ENCODE measurements at regions not wholly inside any gene's neighbourhood (a gene's known extent, or its start where the extent isn't known, plus 50 kb on each side); places are given as distances from the start of the nearest gene placed in this dataset.

DNA sequence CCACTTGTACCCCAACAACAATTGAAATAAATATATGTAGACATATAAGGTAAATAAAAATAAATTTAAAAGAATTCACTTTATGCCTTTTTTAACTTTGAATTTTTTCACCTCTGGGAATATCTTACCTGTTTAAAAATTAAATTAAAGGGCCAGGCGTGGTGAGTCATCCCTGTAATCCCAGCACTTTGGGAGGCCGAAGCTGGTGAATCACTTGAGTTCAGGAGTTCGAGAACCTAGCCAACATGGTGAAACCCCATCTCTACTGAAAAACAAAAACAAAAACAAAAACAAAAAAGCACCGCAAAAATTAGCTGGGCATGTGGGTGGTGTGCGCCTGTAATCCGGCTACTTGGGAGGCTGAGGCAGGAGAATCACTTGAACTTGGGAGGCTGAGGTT lies 164.8 kb downstream of the AASDH start:
- Histone ChIP-seq H3K4me3 (ENCODE audit: low read depth, low read length) (no peak overlapping the region), H3K27ac (ENCODE audit: low read depth, low read length) (no peak overlapping the region), H3K9ac (ENCODE audit: low read depth, low read length) (no peak overlapping the region), H3K36me3 (ENCODE audit: control insufficient read depth, insufficient read depth, low read length) (no peaks in the 10 kb centered on the region), H3K27me3 (ENCODE audit: control insufficient read depth, insufficient read depth, low read length) (no peaks in the 10 kb centered on the region), H3K9me3 (ENCODE audit: control insufficient read depth, insufficient read depth, low read length) (0 out of 2 replicates have a peak, but pooled peaks cover under 1% of the 10 kb centered on the region), H3K4me1 (ENCODE audit: control insufficient read depth, insufficient read depth, low read length) (peaks cover 18% of the 10 kb centered on the region)

DNA sequence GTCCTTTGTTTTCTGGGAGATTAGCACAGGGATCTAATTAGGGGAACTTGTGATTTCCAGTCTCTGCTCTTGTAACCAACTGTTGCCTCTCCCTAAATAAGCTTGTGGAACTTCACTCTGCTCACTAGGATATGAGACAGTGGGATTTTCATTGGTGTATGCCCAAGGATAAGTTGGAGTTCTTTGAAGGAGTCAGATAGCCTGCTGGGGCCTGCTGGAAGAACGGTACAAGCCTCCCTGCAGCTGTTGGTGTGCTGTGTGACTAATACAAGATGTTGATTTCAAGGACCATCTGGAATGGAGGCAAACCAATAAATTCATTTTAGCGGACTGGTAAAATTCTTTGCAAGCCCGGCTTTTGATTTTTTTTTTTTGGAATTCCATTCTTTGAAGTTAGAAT lies 167.0 kb downstream of the AASDH start:
- no peaks in the 10 kb centered on the region for H3K27me3 ChIP-seq (ENCODE audit: control insufficient read depth, insufficient read depth, low read length)
- 0 out of 2 replicates have a peak, but pooled peaks cover 14% of the 10 kb centered on the region for H3K4me1 ChIP-seq (ENCODE audit: control insufficient read depth, insufficient read depth, low read length)
- H3K9ac ChIP-seq (ENCODE audit: low read depth, low read length), result no peak overlapping the region
- H3K9me3 ChIP-seq (ENCODE audit: control insufficient read depth, insufficient read depth, low read length), result 0 out of 2 replicates have a peak, but pooled peaks cover 2% of the 10 kb centered on the region
- H3K4me3 ChIP-seq (ENCODE audit: low read depth, low read length), result no peak overlapping the region
- H3K36me3 ChIP-seq (ENCODE audit: control insufficient read depth, insufficient read depth, low read length), result no peaks in the 10 kb centered on the region
- H3K27ac ChIP-seq (ENCODE audit: low read depth, low read length), result no peak overlapping the region

DNA sequence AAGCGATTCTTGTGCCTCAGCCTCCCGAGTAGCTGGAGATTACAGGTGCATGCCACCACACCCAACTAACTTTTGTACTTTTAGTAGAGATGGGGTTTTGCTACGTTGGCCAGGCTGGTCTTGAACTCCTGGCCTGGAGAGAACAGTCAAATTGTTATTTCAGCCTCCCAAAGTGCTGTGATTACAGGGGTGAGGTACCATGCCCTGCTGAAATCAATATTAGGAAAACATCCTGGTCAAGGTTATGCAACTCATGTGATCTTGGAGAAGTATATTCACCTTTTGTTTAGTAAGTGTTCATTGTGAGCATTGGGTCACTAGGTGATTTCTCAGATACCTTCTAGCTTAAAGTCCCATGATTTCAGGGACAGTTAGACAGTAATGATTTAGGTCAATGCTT lies 167.8 kb downstream of the AASDH start:
- Histone ChIP-seq H3K4me1 (ENCODE audit: control insufficient read depth, insufficient read depth, low read length) (0 out of 2 replicates have a peak, but pooled peaks cover 16% of the 10 kb centered on the region), H3K27ac (ENCODE audit: low read depth, low read length) (no peak overlapping the region), H3K9me3 (ENCODE audit: control insufficient read depth, insufficient read depth, low read length) (0 out of 2 replicates have a peak, but pooled peaks cover 2% of the 10 kb centered on the region), H3K4me3 (ENCODE audit: low read depth, low read length) (no peak overlapping the region), H3K27me3 (ENCODE audit: control insufficient read depth, insufficient read depth, low read length) (no peaks in the 10 kb centered on the region), H3K36me3 (ENCODE audit: control insufficient read depth, insufficient read depth, low read length) (no peaks in the 10 kb centered on the region), H3K9ac (ENCODE audit: low read depth, low read length) (no peak overlapping the region)

DNA sequence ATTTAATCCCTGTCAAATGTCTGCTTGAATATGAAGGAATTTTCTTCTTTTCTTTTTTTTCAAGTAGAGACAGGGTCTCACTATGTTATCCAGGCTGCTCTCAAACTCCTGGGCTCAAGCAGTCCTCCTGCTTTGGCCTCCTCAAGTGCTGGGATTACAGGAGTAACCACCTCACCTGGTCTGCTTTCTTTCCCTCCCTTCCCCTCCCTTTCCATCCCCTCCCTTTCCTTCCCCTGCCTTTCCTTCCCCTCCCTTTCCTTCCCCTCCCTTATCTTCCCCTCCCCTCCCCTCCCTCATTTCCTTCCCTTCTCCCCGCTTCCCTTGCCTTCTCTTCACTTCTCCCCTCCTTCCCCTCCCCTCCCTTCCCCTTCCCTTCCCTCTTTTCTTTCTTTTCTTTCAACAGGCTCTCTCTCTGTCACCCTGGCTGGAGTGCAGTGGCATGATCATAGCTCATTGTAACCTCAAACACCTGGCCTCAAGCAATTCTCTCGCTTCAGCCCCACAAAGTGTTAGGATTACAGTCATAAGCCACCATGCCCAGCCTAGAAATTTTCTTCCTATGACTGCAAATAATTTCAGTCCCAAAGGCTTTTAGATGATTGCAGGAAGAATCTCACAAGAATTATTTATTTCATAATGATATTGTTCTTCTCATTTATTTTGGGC lies 168.9 kb downstream of the AASDH start:
- Histone ChIP-seq H3K9ac (ENCODE audit: low read depth, low read length) (no peak overlapping the region), H3K4me1 (ENCODE audit: control insufficient read depth, insufficient read depth, low read length) (0 out of 2 replicates have a peak, but pooled peaks cover 16% of the 10 kb centered on the region), H3K9me3 (ENCODE audit: control insufficient read depth, insufficient read depth, low read length) (0 out of 2 replicates have a peak, but pooled peaks cover 2% of the 10 kb centered on the region), H3K27me3 (ENCODE audit: control insufficient read depth, insufficient read depth, low read length) (peaks cover 7% of the 10 kb centered on the region), H3K27ac (ENCODE audit: low read depth, low read length) (no peak overlapping the region), H3K36me3 (ENCODE audit: control insufficient read depth, insufficient read depth, low read length) (no peaks in the 10 kb centered on the region), H3K4me3 (ENCODE audit: low read depth, low read length) (no peak overlapping the region)

DNA sequence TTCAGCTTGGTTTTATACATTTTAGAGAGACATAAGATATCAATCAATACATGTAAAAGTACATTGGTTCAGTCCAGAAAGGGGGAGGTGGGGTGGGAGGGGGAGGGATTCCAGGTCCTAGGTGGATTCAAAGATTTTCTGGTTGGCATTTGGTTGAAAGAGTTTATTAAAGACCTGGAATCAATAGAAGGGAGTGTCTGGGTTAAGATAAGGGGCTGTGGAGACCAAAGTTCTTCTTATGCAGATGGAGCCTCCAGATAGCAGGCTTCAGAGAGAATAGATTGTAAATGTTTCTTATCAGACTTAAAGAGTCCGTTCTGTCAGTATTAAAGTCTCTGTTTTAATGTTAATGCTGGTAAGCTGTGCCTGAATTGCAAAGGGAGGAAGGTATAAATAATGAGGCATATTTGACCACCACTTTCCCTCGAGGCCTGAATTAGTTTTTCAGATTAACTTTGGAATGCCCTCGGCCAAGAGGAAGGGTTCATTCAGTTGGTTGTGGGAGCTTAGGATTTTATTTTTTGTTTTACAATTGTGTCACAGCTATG lies 169.9 kb downstream of the AASDH start:
- 0 out of 2 replicates have a peak, but pooled peaks cover 16% of the 10 kb centered on the region for H3K4me1 ChIP-seq (ENCODE audit: control insufficient read depth, insufficient read depth, low read length)
- H3K9me3 ChIP-seq (ENCODE audit: control insufficient read depth, insufficient read depth, low read length), result peaks cover 2% of the 10 kb centered on the region; the same call in 1 of the 2 replicates
- peaks cover 14% of the 10 kb centered on the region for H3K27me3 ChIP-seq (ENCODE audit: control insufficient read depth, insufficient read depth, low read length)
- no peak overlapping the region; the same call in 1 of the 2 replicates for H3K4me3 ChIP-seq (ENCODE audit: low read depth, low read length)
- peak overlapping the region; percentile 20 for H3K27ac ChIP-seq (ENCODE audit: low read depth, low read length)
- no peaks in the 10 kb centered on the region for H3K36me3 ChIP-seq (ENCODE audit: control insufficient read depth, insufficient read depth, low read length)
- H3K9ac ChIP-seq (ENCODE audit: low read depth, low read length), result no peak overlapping the region

DNA sequence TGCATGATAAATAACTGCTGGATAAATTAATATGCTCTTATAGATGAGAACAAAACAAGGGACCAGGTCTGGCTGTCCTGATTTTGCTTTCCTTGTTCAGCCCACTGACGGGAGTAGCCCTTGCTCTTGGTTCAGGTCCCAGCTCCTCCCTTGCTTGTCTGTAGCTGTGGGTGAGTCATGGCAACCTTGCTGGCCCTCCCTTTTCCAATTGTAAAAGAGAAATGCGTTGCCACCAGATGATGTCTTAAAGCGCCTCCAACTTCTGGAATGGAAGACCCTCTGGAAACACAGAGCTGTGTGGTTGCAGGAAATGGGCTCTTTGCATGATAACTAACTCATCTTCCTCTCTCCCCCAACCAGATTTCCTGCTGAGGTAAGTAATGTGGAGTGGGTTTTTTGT lies 171.4 kb downstream of the AASDH start:
- Histone ChIP-seq H3K4me3 (ENCODE audit: low read depth, low read length) (no peak overlapping the region), H3K9ac (ENCODE audit: low read depth, low read length) (no peak overlapping the region), H3K27me3 (ENCODE audit: control insufficient read depth, insufficient read depth, low read length) (peaks cover 29% of the 10 kb centered on the region), H3K9me3 (ENCODE audit: control insufficient read depth, insufficient read depth, low read length) (peaks cover 15% of the 10 kb centered on the region), H3K4me1 (ENCODE audit: control insufficient read depth, insufficient read depth, low read length) (0 out of 2 replicates have a peak, but pooled peaks cover 16% of the 10 kb centered on the region), H3K36me3 (ENCODE audit: control insufficient read depth, insufficient read depth, low read length) (no peaks in the 10 kb centered on the region), H3K27ac (ENCODE audit: low read depth, low read length) (peak overlapping the region; percentile 24)

DNA sequence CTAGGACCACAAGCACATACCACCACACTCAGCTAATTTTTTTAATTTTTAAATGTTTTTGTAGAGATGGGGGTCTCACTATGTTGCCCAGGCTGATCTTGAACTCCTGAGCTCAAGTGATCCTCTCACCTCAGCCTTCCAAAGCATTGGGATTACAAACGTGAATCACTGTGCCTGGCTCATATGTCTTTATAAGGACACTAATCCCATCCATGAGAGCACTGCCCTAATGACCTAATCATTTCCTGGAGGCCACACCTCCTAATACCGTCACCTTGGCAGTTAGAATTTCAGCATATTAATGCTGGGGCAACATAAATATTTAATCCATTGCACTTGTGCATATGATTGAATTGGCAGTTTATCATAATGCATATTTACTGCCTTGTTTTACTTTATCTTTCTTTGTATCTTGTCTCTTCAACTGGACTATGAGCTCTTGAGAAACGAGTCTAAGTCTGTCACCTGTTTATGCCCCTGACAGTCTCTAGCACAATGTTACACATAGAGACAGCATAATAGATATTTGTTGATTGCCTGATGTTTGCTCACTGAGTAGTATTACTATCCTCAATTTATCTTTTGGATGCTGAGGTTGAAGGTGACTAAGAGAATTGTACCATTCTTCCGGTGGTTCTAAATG lies 172.0 kb downstream of the AASDH start:
- Histone ChIP-seq H3K36me3 (ENCODE audit: control insufficient read depth, insufficient read depth, low read length) (no peaks in the 10 kb centered on the region), H3K4me1 (ENCODE audit: control insufficient read depth, insufficient read depth, low read length) (peaks cover 16% of the 10 kb centered on the region; the same call in 1 of the 2 replicates), H3K27ac (ENCODE audit: low read depth, low read length) (peak overlapping the region; percentile 24)

DNA sequence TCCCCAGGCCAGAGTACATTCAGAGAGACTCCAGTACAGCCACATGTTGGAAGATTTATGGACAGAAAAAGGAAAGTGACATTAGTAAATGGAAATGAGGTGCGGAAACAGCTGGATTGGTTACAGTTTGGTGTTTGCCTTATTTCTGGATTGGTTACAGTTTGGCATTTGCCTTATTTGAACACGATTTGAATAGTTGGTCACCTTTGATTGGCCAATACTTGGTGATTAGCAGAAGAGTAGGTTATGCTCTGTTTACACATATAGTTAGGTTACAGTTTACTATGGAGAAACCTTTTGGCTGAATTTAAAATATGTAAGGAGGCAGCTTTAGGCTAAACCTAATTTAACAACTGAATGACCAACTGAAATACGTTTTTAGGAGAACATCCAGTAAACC lies 173.7 kb downstream of the AASDH start:
- Histone ChIP-seq H3K27ac (ENCODE audit: low read depth, low read length) (no peak overlapping the region), H3K27me3 (ENCODE audit: control insufficient read depth, insufficient read depth, low read length) (peaks cover 48% of the 10 kb centered on the region), H3K4me1 (ENCODE audit: control insufficient read depth, insufficient read depth, low read length) (peaks cover 24% of the 10 kb centered on the region), H3K9me3 (ENCODE audit: control insufficient read depth, insufficient read depth, low read length) (peaks cover 15% of the 10 kb centered on the region), H3K4me3 (ENCODE audit: low read depth, low read length) (no peak overlapping the region), H3K9ac (ENCODE audit: low read depth, low read length) (no peak overlapping the region), H3K36me3 (ENCODE audit: control insufficient read depth, insufficient read depth, low read length) (no peaks in the 10 kb centered on the region)

More for the DNA sequence above, 172.0 kb downstream of the AASDH start:
- peaks cover 31% of the 10 kb centered on the region for H3K27me3 ChIP-seq (ENCODE audit: control insufficient read depth, insufficient read depth, low read length)
- peaks cover 15% of the 10 kb centered on the region for H3K9me3 ChIP-seq (ENCODE audit: control insufficient read depth, insufficient read depth, low read length)
- H3K9ac ChIP-seq (ENCODE audit: low read depth, low read length), result no peak overlapping the region
- H3K4me3 ChIP-seq (ENCODE audit: low read depth, low read length), result no peak overlapping the region

DNA sequence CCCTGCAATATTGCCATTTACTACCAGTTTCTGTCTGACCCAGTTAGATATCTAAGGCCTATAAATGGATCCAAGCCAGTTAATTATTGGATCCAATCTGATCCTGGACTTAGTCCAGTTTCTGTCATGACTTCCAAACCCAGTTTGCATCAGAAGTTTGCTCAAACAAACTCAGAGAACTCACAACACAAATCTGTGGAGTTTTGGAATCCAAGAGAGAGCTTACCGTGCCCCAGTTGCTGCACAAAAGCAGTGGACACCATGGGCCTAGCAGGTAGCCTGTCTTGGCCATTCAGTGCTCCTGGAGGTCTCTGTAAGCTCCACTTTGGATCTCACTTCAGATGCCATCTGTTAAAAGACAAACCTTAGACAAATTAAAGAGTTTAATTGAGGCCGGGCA lies 174.5 kb downstream of the AASDH start:
- peaks cover 24% of the 10 kb centered on the region for H3K4me1 ChIP-seq (ENCODE audit: control insufficient read depth, insufficient read depth, low read length)
- H3K9me3 ChIP-seq (ENCODE audit: control insufficient read depth, insufficient read depth, low read length), result peaks cover 15% of the 10 kb centered on the region
- H3K9ac ChIP-seq (ENCODE audit: low read depth, low read length), result no peak overlapping the region
- H3K4me3 ChIP-seq (ENCODE audit: low read depth, low read length), result no peak overlapping the region
- no peaks in the 10 kb centered on the region for H3K36me3 ChIP-seq (ENCODE audit: control insufficient read depth, insufficient read depth, low read length)
- peaks cover 56% of the 10 kb centered on the region for H3K27me3 ChIP-seq (ENCODE audit: control insufficient read depth, insufficient read depth, low read length)
- H3K27ac ChIP-seq (ENCODE audit: low read depth, low read length), result no peak overlapping the region

DNA sequence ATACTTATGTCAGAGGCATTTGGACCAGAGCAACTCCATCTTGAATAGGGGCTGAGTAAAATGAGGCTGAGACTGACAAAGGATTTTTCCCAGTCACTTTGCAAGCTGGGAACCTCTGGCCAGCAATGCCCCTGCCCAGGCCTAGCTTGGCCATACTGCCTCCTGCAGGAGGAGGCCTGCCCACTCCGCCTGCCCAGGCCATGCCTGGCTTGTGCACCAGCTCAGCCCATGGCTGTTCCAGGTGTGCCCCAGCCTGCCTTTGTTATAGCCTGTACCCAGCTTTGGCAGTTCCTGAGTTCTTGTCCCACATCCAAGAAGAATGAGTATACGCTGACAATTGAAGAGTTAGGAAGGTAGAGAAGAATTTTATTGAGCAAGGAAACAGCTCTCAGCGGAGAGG lies 176.1 kb downstream of the AASDH start:
- no peak overlapping the region for H3K9ac ChIP-seq (ENCODE audit: low read depth, low read length)
- peaks cover 13% of the 10 kb centered on the region for H3K9me3 ChIP-seq (ENCODE audit: control insufficient read depth, insufficient read depth, low read length)
- no peak overlapping the region for H3K4me3 ChIP-seq (ENCODE audit: low read depth, low read length)
- H3K27ac ChIP-seq (ENCODE audit: low read depth, low read length), result no peak overlapping the region
- H3K36me3 ChIP-seq (ENCODE audit: control insufficient read depth, insufficient read depth, low read length), result 0 out of 2 replicates have a peak, but pooled peaks cover 2% of the 10 kb centered on the region
- H3K4me1 ChIP-seq (ENCODE audit: control insufficient read depth, insufficient read depth, low read length), result peaks cover 19% of the 10 kb centered on the region
- peaks cover 70% of the 10 kb centered on the region for H3K27me3 ChIP-seq (ENCODE audit: control insufficient read depth, insufficient read depth, low read length)

DNA sequence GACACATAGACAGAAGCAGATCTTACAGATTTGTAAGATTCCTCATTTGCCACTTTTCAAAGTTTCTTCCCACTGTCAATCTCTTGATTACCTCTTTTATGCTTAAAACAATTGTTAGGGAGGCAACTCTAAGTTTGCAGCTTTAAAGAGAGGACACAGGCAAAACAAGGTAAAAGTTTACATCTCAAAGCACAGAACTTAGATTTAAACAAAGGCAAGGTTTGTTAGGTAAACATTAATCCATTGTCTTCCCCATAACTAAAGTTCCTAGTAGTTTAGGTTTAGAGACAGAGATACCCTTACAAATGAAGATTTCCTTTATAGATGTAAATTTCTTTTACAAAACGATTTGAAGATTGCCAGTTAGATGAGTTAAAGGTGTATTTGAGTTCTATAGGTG lies 176.9 kb downstream of the AASDH start:
- Histone ChIP-seq H3K27ac (ENCODE audit: low read depth, low read length) (no peak overlapping the region), H3K4me1 (ENCODE audit: control insufficient read depth, insufficient read depth, low read length) (peaks cover 11% of the 10 kb centered on the region)

More for the DNA sequence above, 176.9 kb downstream of the AASDH start:
- Histone ChIP-seq H3K4me3 (ENCODE audit: low read depth, low read length) (no peak overlapping the region), H3K9ac (ENCODE audit: low read depth, low read length) (no peak overlapping the region), H3K9me3 (ENCODE audit: control insufficient read depth, insufficient read depth, low read length) (peaks cover 13% of the 10 kb centered on the region), H3K36me3 (ENCODE audit: control insufficient read depth, insufficient read depth, low read length) (0 out of 2 replicates have a peak, but pooled peaks cover 2% of the 10 kb centered on the region), H3K27me3 (ENCODE audit: control insufficient read depth, insufficient read depth, low read length) (peaks cover 72% of the 10 kb centered on the region)

Measured in HUES48 (cell line).